Transverse colon (tissue), 4 donors: ENCODE measurements at regions not wholly inside any gene's neighbourhood (a gene's known extent, or its start where the extent isn't known, plus 50 kb on each side); places are given as distances from the start of the nearest gene placed in this dataset.

Experiments
- EP300 ChIP-seq: sonication (generic); formaldehyde crosslinking; IDR thresholded peaks from one replicate; pipeline ENCODE4 v1.6.1; 2017; ENCODE audit warnings: antibody characterized with exemption, low read depth
- POLR2A ChIP-seq: fragments of 450-650 bp; IDR thresholded peaks from one replicate; pipeline ENCODE4 v1.6.1; 2016; ENCODE audit warnings: antibody characterized with exemption, mild to moderate bottlenecking, moderate library complexity
- POLR2AphosphoS5 ChIP-seq, 3 donors: sonication (generic); formaldehyde crosslinking; IDR thresholded peaks; one replicate each; pipeline ENCODE4 v1.6.1; 2016; ENCODE audit warnings: antibody characterized with exemption in 3 of 3
- TF ChIP-seq, protein P1 (sequence below), 5 experiments: fragments of 200-600 bp in 3 of 5; fragments of 450-650 bp in 2 of 5; sonication (generic) in 3 of 5; IDR thresholded peaks; 1 replicate in 2 of 5; 2 replicates in 3 of 5; pipeline ENCODE4 v1.5.1; 2016 to 2017; ENCODE audit warnings: antibody characterized with exemption in 5 of 5, inconsistent platforms in 3 of 5, mild to moderate bottlenecking in 2 of 5, moderate library complexity in 1 of 5

- no peak for TF ChIP-seq POLR2AphosphoS5 (IDR thresholded peaks at IDR 0.05)
- TF ChIP-seq, protein P1, sequence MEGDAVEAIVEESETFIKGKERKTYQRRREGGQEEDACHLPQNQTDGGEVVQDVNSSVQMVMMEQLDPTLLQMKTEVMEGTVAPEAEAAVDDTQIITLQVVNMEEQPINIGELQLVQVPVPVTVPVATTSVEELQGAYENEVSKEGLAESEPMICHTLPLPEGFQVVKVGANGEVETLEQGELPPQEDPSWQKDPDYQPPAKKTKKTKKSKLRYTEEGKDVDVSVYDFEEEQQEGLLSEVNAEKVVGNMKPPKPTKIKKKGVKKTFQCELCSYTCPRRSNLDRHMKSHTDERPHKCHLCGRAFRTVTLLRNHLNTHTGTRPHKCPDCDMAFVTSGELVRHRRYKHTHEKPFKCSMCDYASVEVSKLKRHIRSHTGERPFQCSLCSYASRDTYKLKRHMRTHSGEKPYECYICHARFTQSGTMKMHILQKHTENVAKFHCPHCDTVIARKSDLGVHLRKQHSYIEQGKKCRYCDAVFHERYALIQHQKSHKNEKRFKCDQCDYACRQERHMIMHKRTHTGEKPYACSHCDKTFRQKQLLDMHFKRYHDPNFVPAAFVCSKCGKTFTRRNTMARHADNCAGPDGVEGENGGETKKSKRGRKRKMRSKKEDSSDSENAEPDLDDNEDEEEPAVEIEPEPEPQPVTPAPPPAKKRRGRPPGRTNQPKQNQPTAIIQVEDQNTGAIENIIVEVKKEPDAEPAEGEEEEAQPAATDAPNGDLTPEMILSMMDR (IDR thresholded peaks at IDR 0.05), result no peak
- TF ChIP-seq POLR2A, result no peak
- TF ChIP-seq EP300, result no peak
These were observed 149.9 kb upstream of the PDZRN3 start for GRCh38 chr3:73774645-73775044.
